H7 (cell line): ENCODE measurements at regions not wholly inside any gene's neighbourhood (a gene's known extent, or its start where the extent isn't known, plus 50 kb on each side); places are given as distances from the start of the nearest gene placed in this dataset.

Experiments used
- DNase-seq: peaks from one replicate; pipeline ENCODE4 v3.0.0; 2012
- H3K27me3 ChIP-seq: 2 replicates; pipeline ENCODE4 v1.6.0; 2011; ENCODE audit warnings: mild to moderate bottlenecking, low read length; ENCODE audit not compliant: control insufficient read depth, insufficient read depth
- H3K36me3 ChIP-seq: replicated peaks from 2 replicates; pipeline ENCODE4 v1.5.1; 2011; ENCODE audit warnings: low read length; ENCODE audit not compliant: control insufficient read depth, insufficient read depth
- H3K4me3 ChIP-seq: 2 replicates; pipeline ENCODE4 v1.5.1; 2011; ENCODE audit warnings: low read depth, mild to moderate bottlenecking, control low read depth, low read length, moderate library complexity; ENCODE audit not compliant: insufficient read depth

DNA sequence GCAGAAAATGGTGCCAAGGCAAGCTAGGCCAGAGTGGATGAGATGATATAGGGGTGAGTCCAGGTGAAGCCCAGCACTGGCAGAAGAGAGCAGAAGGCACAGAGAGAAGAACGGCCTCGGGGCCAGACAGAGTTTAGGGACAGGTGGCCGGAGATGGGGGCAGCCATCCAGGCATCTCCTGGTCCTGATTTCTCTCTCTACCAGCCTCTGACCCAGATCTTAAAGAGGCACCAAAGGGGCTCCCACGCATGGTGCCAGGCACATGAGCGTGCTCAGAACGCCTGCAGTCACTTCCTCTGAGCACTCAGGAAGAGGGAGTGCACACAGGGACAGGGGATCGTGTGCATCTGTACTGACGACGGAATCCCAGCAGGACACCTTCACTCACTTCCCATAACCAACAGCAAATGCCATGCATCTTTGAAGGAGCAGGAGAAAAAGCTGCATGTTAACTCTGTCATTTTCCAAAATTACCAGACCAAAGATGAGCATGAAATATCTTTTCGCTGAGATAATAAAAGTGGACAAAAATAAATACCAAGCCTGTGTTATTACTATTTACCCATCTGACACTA is 427.8 kb upstream of the MYT1L start:
- H3K27me3 ChIP-seq = no peaks in the 10 kb centered on the region
- no peak overlapping the region for H3K4me3 ChIP-seq
- DNase-seq = no peak
- no peaks in the 10 kb centered on the region for H3K36me3 ChIP-seq

DNA sequence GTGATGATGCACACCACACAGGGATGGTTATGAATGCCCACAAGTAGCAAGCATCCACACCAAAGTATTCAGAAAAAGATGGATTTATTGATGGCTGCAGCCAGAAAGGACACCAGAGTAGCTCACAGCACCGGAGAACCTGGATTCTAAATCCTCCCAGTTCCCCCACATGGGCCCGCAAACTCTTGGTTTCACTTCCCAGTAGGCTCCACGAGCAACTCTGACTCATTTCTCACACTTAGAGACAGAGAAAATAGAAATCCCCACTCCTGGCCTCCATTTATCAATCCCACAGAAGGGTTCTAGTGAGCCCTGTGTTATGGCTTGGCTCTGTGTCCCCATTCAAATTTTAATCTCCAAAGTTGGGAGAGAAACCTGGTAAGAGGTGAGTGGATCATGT is 426.7 kb upstream of the MYT1L start:
- Histone ChIP-seq H3K27me3 (no peaks in the 10 kb centered on the region), H3K36me3 (no peaks in the 10 kb centered on the region), H3K4me3 (no peak overlapping the region)
- DNase-seq = no peak

DNA sequence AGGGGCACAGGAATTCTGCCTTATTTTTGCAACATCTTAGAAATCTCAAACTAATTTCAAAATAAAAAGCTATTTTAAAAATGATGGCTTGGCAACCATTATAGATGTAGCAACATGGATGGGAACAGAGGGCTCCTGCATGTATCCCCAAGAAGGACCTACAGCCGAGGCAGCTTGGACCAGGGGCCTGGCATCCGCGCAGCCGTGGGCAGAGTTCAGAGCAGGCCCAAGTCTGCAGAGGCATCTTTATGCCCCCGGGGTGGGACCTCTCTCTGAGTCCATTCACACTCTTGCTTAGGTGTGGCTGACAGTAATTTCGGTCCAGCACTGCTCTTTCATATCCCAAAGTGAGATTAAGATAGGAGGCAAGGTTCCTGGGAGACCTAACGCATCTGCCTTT is 425.8 kb upstream of the MYT1L start:
- H3K4me3 ChIP-seq = no peak overlapping the region
- no peaks in the 10 kb centered on the region for H3K27me3 ChIP-seq
- no peak for DNase-seq
- H3K36me3 ChIP-seq = no peaks in the 10 kb centered on the region

DNA sequence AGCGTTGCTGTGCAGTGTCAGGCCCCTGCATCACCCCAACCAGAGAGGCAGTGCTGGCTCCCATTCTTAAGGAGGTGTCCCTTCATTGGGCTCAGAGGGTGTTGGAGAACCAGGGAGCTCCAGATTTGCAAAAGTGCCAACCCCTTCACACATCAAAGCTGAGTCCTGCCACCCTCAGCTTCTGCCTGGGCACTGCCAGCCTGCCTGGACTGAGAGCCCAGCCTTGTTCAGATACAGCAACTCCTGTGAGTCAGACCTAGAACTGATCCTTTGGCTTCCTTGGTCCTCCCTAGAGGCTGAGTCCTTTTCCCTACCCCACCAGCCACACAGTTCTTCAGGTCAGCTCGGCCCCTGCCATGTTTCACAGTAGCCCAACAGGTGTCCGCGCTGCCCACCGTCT is 424.9 kb upstream of the MYT1L start:
- H3K27me3 ChIP-seq = no peaks in the 10 kb centered on the region
- no peaks in the 10 kb centered on the region for H3K36me3 ChIP-seq
- no peak for DNase-seq
- no peak overlapping the region for H3K4me3 ChIP-seq

DNA sequence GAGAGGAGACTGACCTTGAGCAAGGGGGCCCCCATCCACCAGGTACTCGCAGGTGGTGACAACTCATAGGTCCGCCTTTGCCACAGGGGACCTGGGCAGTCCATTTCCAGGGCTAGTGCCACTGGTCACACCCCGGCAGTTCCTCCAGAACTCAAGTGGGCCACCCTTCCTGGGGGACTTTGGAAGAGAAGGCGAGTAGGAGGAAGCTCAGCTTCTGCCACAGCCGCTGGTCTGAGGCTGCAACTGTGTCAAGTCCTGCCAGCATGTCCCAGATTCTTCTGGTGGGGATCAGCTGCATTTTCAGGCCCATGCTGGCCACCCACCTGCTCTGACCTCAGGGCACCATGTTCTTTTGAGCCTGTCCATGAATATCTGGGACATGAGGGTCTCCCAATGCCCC is 423.9 kb upstream of the MYT1L start:
- Histone ChIP-seq H3K4me3 (no peak overlapping the region), H3K36me3 (no peaks in the 10 kb centered on the region), H3K27me3 (no peaks in the 10 kb centered on the region)

DNA sequence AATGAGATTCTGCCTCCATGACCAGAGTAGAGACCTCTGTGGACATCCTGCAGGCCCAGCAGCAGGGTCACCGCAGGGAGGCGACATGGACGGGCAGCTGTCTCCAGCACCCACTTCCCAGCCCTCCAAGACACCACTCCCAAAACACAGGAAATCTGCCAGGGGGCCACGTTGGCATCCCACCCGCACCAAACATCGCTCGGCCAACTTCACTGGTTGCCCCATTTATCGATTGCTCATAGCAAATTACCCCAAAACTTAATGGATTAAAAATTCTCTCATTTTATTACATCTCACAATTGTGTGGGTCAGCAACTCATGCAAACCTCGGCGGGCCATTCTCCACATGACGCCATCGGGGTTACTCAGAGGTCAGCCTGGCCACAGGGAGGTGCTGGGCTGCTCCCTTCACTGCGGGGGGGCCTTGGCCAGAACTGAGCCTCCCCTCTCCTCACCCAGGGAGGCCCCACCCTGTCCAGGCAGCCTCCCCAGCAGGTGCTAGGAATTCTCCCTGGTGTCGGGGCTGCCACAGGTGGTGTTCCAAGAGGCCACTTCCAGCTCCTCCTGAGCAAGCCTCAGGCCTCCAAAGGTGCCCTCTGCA is 420.7 kb upstream of the MYT1L start:
- H3K4me3 ChIP-seq = no peak overlapping the region
- DNase-seq = no peak
- H3K36me3 ChIP-seq = no peaks in the 10 kb centered on the region

More for the DNA sequence above, 423.9 kb upstream of the MYT1L start:
- no peak for DNase-seq

DNA sequence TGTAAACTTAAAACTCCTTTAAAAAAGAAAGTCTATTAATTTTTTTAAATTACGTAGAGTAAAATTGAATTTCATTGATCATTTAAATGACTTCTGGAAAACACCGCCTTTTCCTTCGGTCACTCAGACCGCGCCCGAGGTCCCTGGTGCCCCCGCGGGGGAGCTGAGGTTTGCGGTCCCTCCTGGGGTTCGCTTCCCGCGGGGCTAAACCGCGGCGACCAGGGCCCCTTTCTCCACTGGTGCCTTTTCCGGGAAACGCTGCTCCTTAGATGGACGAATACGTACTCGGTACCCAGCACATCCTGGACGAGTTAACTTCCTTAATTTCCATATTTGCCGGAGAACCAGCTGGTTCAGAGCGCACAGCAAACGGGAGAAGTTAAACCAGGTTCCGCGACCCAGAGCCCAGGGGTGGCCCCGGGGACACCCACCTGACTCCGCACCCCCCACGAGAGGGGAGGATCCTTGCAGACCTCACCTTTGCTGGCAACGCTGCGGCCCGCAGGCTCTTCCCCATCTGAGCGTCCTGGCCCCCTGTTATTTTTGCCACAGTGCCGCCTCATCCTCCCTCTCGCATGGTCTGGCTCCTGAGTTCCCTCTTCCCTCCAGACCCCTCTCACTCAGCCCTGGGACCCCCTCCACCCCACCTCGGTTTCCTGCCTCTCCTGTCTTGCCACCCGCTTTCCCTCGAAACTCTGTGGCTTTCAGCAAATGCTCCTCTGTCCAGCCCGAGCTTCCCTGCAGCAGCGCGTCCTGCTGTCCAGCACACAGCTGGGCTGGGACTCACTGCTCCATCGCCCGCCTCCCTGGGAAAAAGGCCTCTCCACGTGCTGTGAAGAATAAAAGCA is 420.0 kb upstream of the MYT1L start:
- no peaks in the 10 kb centered on the region for H3K36me3 ChIP-seq
- DNase-seq = no peak
- H3K4me3 ChIP-seq = no peak overlapping the region
- H3K27me3 ChIP-seq = no peaks in the 10 kb centered on the region

More for the DNA sequence above, 420.7 kb upstream of the MYT1L start:
- H3K27me3 ChIP-seq = no peaks in the 10 kb centered on the region

DNA sequence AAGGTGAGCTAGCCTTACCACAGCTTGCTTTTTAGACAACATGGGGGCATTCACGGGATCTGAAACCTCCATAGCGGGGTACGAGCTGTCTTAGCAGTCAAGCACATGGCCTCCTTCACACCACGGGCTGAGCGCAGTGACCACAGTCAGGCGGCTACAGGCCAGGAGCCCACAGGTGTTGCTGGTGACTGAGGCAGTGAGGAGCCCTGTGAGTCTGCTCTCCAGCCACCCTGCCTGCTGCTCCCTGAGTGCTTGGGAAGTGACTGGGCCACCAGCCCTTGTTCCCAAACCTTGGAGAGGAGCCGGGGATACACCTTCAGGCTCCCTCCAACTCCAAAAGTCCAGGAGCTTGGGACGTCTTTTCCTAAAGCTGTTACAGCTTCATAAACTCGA is 418.1 kb upstream of the MYT1L start:
- no peak overlapping the region for H3K4me3 ChIP-seq
- H3K36me3 ChIP-seq = no peaks in the 10 kb centered on the region
- H3K27me3 ChIP-seq = no peaks in the 10 kb centered on the region
- no peak for DNase-seq

DNA sequence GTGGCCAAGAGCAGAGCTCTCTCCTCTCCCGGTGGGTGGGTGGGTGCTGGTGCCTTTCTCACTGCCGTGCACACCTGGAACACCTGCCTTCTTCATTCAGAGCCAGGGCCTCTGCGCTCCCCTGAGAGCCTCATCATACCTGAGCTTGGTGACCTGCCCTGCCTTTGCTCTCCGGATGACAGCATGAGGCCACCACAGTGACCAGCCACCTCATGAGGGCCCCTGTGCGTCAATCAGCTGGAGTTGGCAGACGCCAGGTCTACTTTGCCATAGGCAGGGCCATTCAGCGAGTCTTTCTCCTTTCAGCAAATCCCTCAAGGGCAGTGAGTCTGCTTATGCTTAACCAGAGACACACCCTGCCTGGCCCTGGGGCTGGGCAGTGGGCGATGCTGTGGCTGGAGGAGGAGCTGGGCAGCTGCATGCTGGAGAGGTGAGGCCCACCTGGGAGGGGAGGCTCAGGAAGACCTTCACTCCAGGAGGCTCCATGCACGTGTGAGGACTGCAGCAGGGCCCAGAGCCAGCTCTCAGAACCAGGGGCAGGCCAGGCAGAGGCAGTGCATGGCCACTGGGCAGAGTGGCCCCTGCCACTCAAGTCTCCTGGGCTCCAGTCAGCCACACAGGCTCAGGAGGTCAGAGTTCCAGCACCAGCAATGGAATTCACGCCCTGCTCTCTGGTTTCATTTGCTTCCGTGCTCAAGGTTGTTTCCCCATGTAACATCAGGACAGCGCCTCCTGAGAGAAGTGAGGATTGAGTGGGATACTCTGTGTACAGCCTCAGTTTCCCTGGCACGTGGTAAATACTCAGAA is 417.5 kb upstream of the MYT1L start:
- DNase-seq = no peak
- Histone ChIP-seq H3K27me3 (no peaks in the 10 kb centered on the region), H3K4me3 (no peak overlapping the region), H3K36me3 (no peaks in the 10 kb centered on the region)

DNA sequence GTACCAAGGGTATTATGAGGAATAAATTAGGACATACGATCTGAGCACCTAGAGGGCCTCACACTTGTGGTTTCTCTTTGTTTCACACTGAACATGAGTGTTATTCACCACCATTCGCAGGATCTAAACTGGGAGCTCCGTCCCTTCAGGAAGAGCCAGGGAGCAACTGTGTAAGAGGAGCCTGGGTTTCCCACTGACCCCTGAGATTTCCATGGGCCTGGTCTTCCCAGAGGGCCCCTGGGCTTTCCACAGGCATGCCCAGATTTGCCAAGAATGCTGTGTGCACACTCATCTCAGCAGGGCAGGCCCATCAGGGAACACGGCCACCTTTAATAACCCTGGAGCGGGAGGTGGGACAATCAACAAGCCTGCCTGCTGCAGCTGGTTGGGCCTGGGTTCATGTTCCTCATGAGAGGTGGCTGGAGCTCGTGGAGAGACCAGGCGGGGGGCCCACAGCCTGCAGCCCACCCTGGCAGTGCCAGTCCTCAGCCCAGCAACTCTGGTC is 416.8 kb upstream of the MYT1L start:
- no peaks in the 10 kb centered on the region for H3K27me3 ChIP-seq
- no peaks in the 10 kb centered on the region for H3K36me3 ChIP-seq
- DNase-seq = no peak
- H3K4me3 ChIP-seq = no peak overlapping the region

DNA sequence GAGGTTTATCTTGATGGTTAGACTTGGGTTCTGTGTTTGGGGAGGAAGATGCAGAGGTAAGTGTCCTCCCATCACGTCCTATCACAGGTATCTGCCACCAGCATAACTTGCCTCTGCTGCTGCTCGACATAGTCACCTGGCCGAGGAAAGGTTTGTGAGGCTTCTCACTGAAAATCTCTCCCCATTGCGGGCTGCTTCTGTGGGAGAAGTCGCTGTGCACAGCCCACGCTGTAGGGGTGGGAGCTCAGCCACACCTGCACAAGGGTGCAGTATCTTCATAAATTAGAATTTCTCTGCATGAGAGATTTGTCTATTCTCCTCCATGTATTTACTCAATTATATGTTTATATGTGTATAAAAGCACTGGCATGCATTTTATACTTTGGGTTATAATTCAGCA is 415.7 kb upstream of the MYT1L start:
- H3K4me3 ChIP-seq = no peak overlapping the region
- H3K36me3 ChIP-seq = no peaks in the 10 kb centered on the region
- no peak for DNase-seq
- no peaks in the 10 kb centered on the region for H3K27me3 ChIP-seq

DNA sequence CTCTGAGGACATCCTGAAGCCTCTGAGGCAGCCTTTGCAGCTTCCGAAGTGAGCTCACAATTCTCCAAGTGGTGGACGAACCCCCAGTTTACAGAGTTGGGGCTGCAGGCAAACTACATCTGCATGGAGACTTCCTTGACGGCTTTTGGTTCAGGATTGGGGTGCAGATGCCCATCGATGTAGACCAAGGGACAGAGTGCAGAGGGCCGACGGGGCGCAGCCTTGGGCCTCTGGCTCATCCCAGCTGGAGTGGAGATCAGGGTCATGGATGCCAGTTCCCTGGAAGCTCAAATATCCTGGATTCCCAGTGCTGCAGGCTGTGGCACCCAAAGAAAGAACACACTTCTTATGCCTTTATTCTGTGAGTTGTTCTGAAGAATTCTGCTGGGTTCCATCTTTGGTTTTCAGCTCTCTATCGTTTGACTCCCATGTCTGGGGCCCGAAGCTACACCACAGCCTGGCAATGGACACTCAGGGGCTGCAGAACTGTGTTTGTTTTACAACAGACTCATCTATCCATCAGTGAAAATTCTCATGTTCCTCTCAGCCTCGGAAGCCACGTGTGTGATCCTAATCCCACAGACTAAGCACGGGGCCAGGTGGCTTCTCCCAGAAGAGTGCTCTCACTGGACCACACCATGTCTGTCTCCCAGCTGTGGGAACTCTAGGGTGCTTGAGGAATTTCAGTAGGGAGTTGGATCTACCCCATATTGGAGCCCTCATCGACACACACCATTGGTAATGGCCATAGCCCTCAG is 414.1 kb upstream of the MYT1L start:
- Histone ChIP-seq H3K27me3 (no peaks in the 10 kb centered on the region), H3K4me3 (no peak overlapping the region), H3K36me3 (no peaks in the 10 kb centered on the region)
- DNase-seq = no peak

DNA sequence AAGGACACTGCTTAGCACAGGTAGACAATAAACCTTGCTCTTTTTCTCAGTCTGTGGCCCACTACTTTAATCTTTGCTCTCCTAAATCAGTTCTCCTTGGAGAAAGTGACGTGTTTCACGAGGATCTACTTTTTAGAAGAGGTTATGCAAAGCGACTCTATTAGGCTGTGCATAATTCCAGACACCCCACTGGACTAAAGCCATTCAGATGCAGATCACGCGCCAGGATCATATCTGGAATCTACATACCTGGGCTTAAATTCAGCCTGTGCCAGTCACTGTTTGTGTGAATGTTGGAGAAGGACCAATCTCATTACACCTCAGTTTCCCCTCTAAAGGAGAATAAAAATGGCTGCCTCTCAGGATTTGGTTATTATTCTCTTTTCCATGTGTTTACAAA is 413.0 kb upstream of the MYT1L start:
- H3K27me3 ChIP-seq = no peaks in the 10 kb centered on the region
- no peak for DNase-seq
- no peak overlapping the region for H3K4me3 ChIP-seq
- no peaks in the 10 kb centered on the region for H3K36me3 ChIP-seq

DNA sequence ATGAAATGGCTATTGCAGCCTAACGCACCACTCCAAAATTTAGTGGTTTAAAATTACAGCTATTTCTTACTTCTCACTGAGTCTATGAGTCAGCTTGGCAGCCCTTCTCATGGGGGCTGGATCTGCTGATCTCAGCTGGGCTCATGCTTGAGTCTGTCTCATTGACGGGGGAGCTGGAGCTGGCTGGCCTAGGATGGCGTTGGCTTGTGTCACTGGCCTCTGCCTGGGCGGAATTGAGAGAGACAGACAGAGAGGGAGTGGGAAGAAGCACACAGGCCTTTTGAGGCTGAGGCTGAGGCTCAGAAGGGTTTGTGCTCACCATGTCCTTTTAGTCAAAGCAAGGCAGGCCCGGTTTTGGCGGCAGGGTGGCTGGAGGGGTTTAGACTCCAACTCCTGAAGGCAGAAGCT is 412.1 kb upstream of the MYT1L start:
- no peak overlapping the region for H3K4me3 ChIP-seq
- H3K27me3 ChIP-seq = no peaks in the 10 kb centered on the region
- no peaks in the 10 kb centered on the region for H3K36me3 ChIP-seq
- DNase-seq = no peak
